T-cell (primary cell): ENCODE measurements at regions not wholly inside any gene's neighbourhood (a gene's known extent, or its start where the extent isn't known, plus 50 kb on each side); places are given as distances from the start of the nearest gene placed in this dataset.
"Not testable (repeated sequence)": the region's sequence is repeated elsewhere in the genome, so short reads cannot be mapped to it uniquely, and the experiment has no call there.

ENCODE experiments used
- ATAC-seq, 4 experiments: fragments of 200-7000 bp in 3 of 4; fragments of 150-1000 bp in 1 of 4; cut with Tn5 transposase; replicated peaks in 1 of 4; 1 replicate in 3 of 4; 2 replicates in 1 of 4; pipeline ENCODE4 v1.10.0; 2021; ENCODE audit warnings: moderate library complexity in 3 of 4, mild to moderate bottlenecking in 2 of 4, moderate number of reproducible peaks in 1 of 4
- CTCF ChIA-PET, 2 donors: fragments of 300-600 bp; sonication (Branson Sonifier 250); formaldehyde crosslinking; loops; one replicate each; lab custom pipeline; 2022; ENCODE audit warnings: antibody characterized with exemption in 2 of 2; lab: Charles Lee
- POLR2A ChIA-PET, 2 donors: fragments of 300-600 bp; sonication (Branson Sonifier 250); formaldehyde crosslinking; loops; one replicate each; lab custom pipeline; 2022; ENCODE audit warnings: antibody characterized with exemption in 2 of 2; lab: Charles Lee
- DNase-seq, 35 experiments: peaks; one replicate each; pipeline versions ENCODE4 v3.0.0 to v3.0.0-alpha.2; 2013 to 2023
- H3K27ac ChIP-seq: one replicate; pipeline ENCODE4 v1.5.1; 2013; ENCODE audit warnings: low read length
- H3K27me3 ChIP-seq, 2 experiments: replicated peaks in 1 of 2; 1 replicate in 1 of 2; 2 replicates in 1 of 2; pipeline versions ENCODE4 v1.6.1 to v1.7.0; 2013; ENCODE audit warnings: low read length in 1 of 2, mixed read lengths in 1 of 2; ENCODE audit not compliant: control insufficient read depth in 2 of 2, insufficient read depth in 2 of 2; ENCODE audit errors: extremely low read depth in 1 of 2
- H3K36me3 ChIP-seq, 2 donors: 1 replicate in 1 of 2; 2 replicates in 1 of 2; pipeline versions ENCODE4 v1.6.1 to v1.7.0; 2013; ENCODE audit warnings: low read length in 1 of 2; ENCODE audit not compliant: control insufficient read depth in 2 of 2, insufficient read depth in 1 of 2; ENCODE audit errors: extremely low read depth in 1 of 2
- H3K4me1 ChIP-seq, 2 experiments: 1 replicate in 1 of 2; 2 replicates in 1 of 2; pipeline versions ENCODE4 v1.6.1 to v1.7.0; 2013; ENCODE audit warnings: low read length in 2 of 2, mixed read lengths in 1 of 2; ENCODE audit not compliant: insufficient read depth in 2 of 2, control insufficient read depth in 1 of 2; ENCODE audit errors: extremely low read depth in 1 of 2
- H3K4me3 ChIP-seq, 2 donors: 1 replicate in 1 of 2; 2 replicates in 1 of 2; pipeline versions ENCODE4 v1.5.1 to v1.7.0; 2013; ENCODE audit warnings: mild to moderate bottlenecking in 2 of 2, low read length in 1 of 2, moderate library complexity in 1 of 2; ENCODE audit not compliant: control insufficient read depth in 1 of 2; ENCODE audit errors: extremely low read depth in 1 of 2
- H3K9me3 ChIP-seq: 2 replicates; pipeline ENCODE4 v1.7.0; 2013
- H3K27ac Mint-ChIP-seq, 2 donors: one replicate each; pipeline ENCODE4 v1.8.0; 2020 to 2021; ENCODE audit warnings: mild to moderate bottlenecking in 2 of 2, mixed read lengths in 2 of 2
- H3K27me3 Mint-ChIP-seq, 2 donors: one replicate each; pipeline ENCODE4 v1.8.0; 2021 to 2022; ENCODE audit warnings: mixed read lengths in 2 of 2
- H3K36me3 Mint-ChIP-seq: one replicate; pipeline ENCODE4 v1.8.0; 2021; ENCODE audit warnings: mixed read lengths
- H3K4me1 Mint-ChIP-seq, 3 donors: one replicate each; pipeline ENCODE4 v1.8.0; 2020 to 2022; ENCODE audit warnings: mixed read lengths in 3 of 3, mild to moderate bottlenecking in 1 of 3
- H3K4me3 Mint-ChIP-seq, 3 donors: one replicate each; pipeline ENCODE4 v1.8.0; 2020 to 2022; ENCODE audit warnings: mild to moderate bottlenecking in 3 of 3, mixed read lengths in 3 of 3, moderate library complexity in 3 of 3
- H3K9me3 Mint-ChIP-seq, 3 donors: one replicate each; pipeline ENCODE4 v1.8.0; 2020 to 2022; ENCODE audit warnings: mixed read lengths in 3 of 3
- WGBS: methylation state at CpG from one replicate; pipeline ENCODE4 v1.1.5; 2013; ENCODE audit warnings: missing lambda C conversion rate; ENCODE audit not compliant: insufficient coverage; 5-methylcytosine and 5-hydroxymethylcytosine counted together

GRCh38 chr12:38183617-38184016, 133.0 kb upstream of the ALG10B start:
- H3K27me3 Mint-ChIP-seq, H3K27ac Mint-ChIP-seq, H3K36me3 Mint-ChIP-seq, CTCF ChIA-PET, H3K4me3 ChIP-seq, H3K4me1 ChIP-seq, H3K36me3 ChIP-seq, H3K27ac ChIP-seq, DNase-seq, H3K27me3 ChIP-seq, H3K9me3 ChIP-seq, H3K4me1 Mint-ChIP-seq, ATAC-seq, POLR2A ChIA-PET, H3K4me3 Mint-ChIP-seq: not testable (repeated sequence)
- WGBS: no CpG with 5 or more reads among the region's 1 CpG
- peaks cover 7 to 21% (median 18%) of the 10 kb centered on the region in 3 donors for H3K9me3 Mint-ChIP-seq

- H3K27ac ChIP-seq: not testable (repeated sequence)
Observed at GRCh38 chr12:38197286-38197685, 119.3 kb upstream of the ALG10B start.

GRCh38 chr12:38201461-38202276, 114.9 kb upstream of the ALG10B start:
- no peak overlapping the region for H3K27ac ChIP-seq
- ChIA-PET POLR2A (no interaction called here), CTCF (no interaction called here)
- Mint-ChIP-seq H3K27ac (no peak overlapping the region), H3K9me3 (no peaks in the 10 kb centered on the region), H3K4me1 (no peaks in the 10 kb centered on the region), H3K4me3 (no peak overlapping the region), H3K27me3 (no peaks in the 10 kb centered on the region), H3K36me3 (no peaks in the 10 kb centered on the region)
- no peak overlapping the region for H3K4me3 ChIP-seq
- peaks cover 0 to 4% of the 10 kb centered on the region in 2 experiments for H3K27me3 ChIP-seq
- no peaks in the 10 kb centered on the region for H3K9me3 ChIP-seq
- H3K36me3 ChIP-seq: no peaks in the 10 kb centered on the region
- no peaks in the 10 kb centered on the region for H3K4me1 ChIP-seq
- ATAC-seq (no peak), DNase-seq (no peak)
- 93% methylated on average over 34 of the region's 41 CpGs for WGBS

More at GRCh38 chr12:38197286-38197685, 119.3 kb upstream of the ALG10B start:
- H3K4me3 Mint-ChIP-seq, H3K27me3 ChIP-seq, H3K9me3 Mint-ChIP-seq, H3K4me1 Mint-ChIP-seq, H3K4me1 ChIP-seq, H3K27ac Mint-ChIP-seq, ATAC-seq, DNase-seq, CTCF ChIA-PET, H3K36me3 Mint-ChIP-seq, POLR2A ChIA-PET, H3K4me3 ChIP-seq, H3K27me3 Mint-ChIP-seq, H3K36me3 ChIP-seq, H3K9me3 ChIP-seq: not testable (repeated sequence)
- no CpG with 5 or more reads among the region's 1 CpG for WGBS

- no peak overlapping the region for H3K27ac ChIP-seq
- Mint-ChIP-seq H3K4me3 (no peak overlapping the region), H3K36me3 (no peaks in the 10 kb centered on the region), H3K9me3 (peaks cover 2 to 5% (median 3%) of the 10 kb centered on the region in 3 donors), H3K4me1 (no peaks in the 10 kb centered on the region), H3K27ac (no peak overlapping the region), H3K27me3 (no peaks in the 10 kb centered on the region)
- ChIA-PET CTCF (no interaction called here), POLR2A (no interaction called here)
- H3K27me3 ChIP-seq: peaks cover 0 to 4% of the 10 kb centered on the region in 2 experiments
- H3K4me3 ChIP-seq: no peak overlapping the region
- no peaks in the 10 kb centered on the region for H3K36me3 ChIP-seq
- WGBS: 100% methylated on average over 1 of the region's 1 CpG
- no peaks in the 10 kb centered on the region for H3K4me1 ChIP-seq
- no peaks in the 10 kb centered on the region for H3K9me3 ChIP-seq
- DNase-seq (no peak), ATAC-seq (no peak)
Observed at GRCh38 chr12:38204831-38205230, 111.7 kb upstream of the ALG10B start.

GRCh38 chr12:38222011-38222410, 94.6 kb upstream of the ALG10B start:
- H3K4me3 ChIP-seq: no peak overlapping the region
- ChIA-PET CTCF (no interaction called here), POLR2A (no interaction called here)
- no peaks in the 10 kb centered on the region for H3K4me1 ChIP-seq
- ATAC-seq: no peak
- 79% methylated on average over 5 of the region's 5 CpGs for WGBS
- Mint-ChIP-seq H3K9me3 (peaks cover 0 to 7% (median 0%) of the 10 kb centered on the region in 3 donors), H3K4me3 (no peak overlapping the region), H3K4me1 (no peaks in the 10 kb centered on the region), H3K27me3 (no peaks in the 10 kb centered on the region), H3K27ac (no peak overlapping the region), H3K36me3 (no peaks in the 10 kb centered on the region)
- peaks cover 2% of the 10 kb centered on the region for H3K9me3 ChIP-seq
- H3K36me3 ChIP-seq: no peaks in the 10 kb centered on the region
- H3K27ac ChIP-seq: no peak overlapping the region
- no peaks in the 10 kb centered on the region for H3K27me3 ChIP-seq
- DNase-seq: no peak

- peaks cover 4 to 22% (median 4%) of the 10 kb centered on the region in 3 donors for H3K9me3 Mint-ChIP-seq
- H3K4me1 Mint-ChIP-seq, H3K9me3 ChIP-seq, CTCF ChIA-PET, H3K27me3 Mint-ChIP-seq, H3K4me1 ChIP-seq, DNase-seq, H3K36me3 Mint-ChIP-seq, H3K36me3 ChIP-seq, ATAC-seq, H3K4me3 Mint-ChIP-seq, H3K4me3 ChIP-seq, H3K27me3 ChIP-seq, POLR2A ChIA-PET, H3K27ac ChIP-seq, H3K27ac Mint-ChIP-seq: not testable (repeated sequence)
Observed at GRCh38 chr12:38238328-38238727, 78.2 kb upstream of the ALG10B start.

GRCh38 chr12:38253778-38254177, 62.8 kb upstream of the ALG10B start:
- Histone ChIP-seq H3K27ac (no peak overlapping the region), H3K4me3 (no peak overlapping the region), H3K27me3 (no peaks in the 10 kb centered on the region), H3K4me1 (no peaks in the 10 kb centered on the region), H3K36me3 (no peaks in the 10 kb centered on the region), H3K9me3 (no peaks in the 10 kb centered on the region)
- DNase-seq (no peak), ATAC-seq (no peak)
- Mint-ChIP-seq H3K4me3 (no peak overlapping the region), H3K27ac (no peak overlapping the region), H3K27me3 (no peaks in the 10 kb centered on the region), H3K36me3 (no peaks in the 10 kb centered on the region), H3K4me1 (no peaks in the 10 kb centered on the region), H3K9me3 (peaks cover under 1 to 19% (median 10%) of the 10 kb centered on the region in 3 donors)
- ChIA-PET POLR2A (no interaction called here), CTCF (no interaction called here)
